Mesendoderm (in vitro differentiated cells): ENCODE measurements at regions not wholly inside any gene's neighbourhood (a gene's known extent, or its start where the extent isn't known, plus 50 kb on each side); places are given as distances from the start of the nearest gene placed in this dataset.
"Not testable (repeated sequence)": the region's sequence is repeated elsewhere in the genome, so short reads cannot be mapped to it uniquely, and the experiment has no call there.

Experiments used
- DNase-seq: peaks from one replicate; pipeline ENCODE4 v3.0.0; 2013
- H2AK5ac ChIP-seq: 2 replicates; pipeline ENCODE4 v1.6.1; 2013; ENCODE audit warnings: low read length, inconsistent platforms
- H2BK120ac ChIP-seq: 2 replicates; pipeline ENCODE4 v1.6.1; 2013; ENCODE audit warnings: low read depth, mild to moderate bottlenecking, low read length, moderate library complexity, mixed read lengths
- H2BK15ac ChIP-seq: replicated peaks from 2 replicates; pipeline ENCODE4 v1.6.1; 2013; ENCODE audit warnings: low read depth, mild to moderate bottlenecking, moderate library complexity
- H2BK5ac ChIP-seq: 2 replicates; pipeline ENCODE4 v1.6.1; 2013; ENCODE audit warnings: low read length, inconsistent platforms
- H3K18ac ChIP-seq: 2 replicates; pipeline ENCODE4 v1.6.1; 2013; ENCODE audit warnings: mild to moderate bottlenecking, low read length, mixed read lengths
- H3K23ac ChIP-seq: one replicate; pipeline ENCODE4 v1.6.1; 2013; ENCODE audit warnings: low read length
- H3K27ac ChIP-seq: 2 replicates; pipeline ENCODE4 v1.5.1; 2013; ENCODE audit warnings: low read depth, mild to moderate bottlenecking, inconsistent platforms, low read length, moderate library complexity
- H3K27me3 ChIP-seq: 2 replicates; pipeline ENCODE4 v1.6.1; 2013; ENCODE audit warnings: low read length, control low read depth, mild to moderate bottlenecking, inconsistent platforms; ENCODE audit not compliant: insufficient read depth, poor library complexity
- H3K36me3 ChIP-seq: 2 replicates; pipeline ENCODE4 v1.6.1; 2013; ENCODE audit warnings: low read length, inconsistent platforms; ENCODE audit not compliant: control insufficient read depth, insufficient read depth
- H3K4ac ChIP-seq: one replicate; pipeline ENCODE4 v1.6.1; 2013; ENCODE audit warnings: low read depth, mild to moderate bottlenecking, low read length, moderate library complexity
- H3K4me1 ChIP-seq: 2 replicates; pipeline ENCODE4 v1.6.1; 2013; ENCODE audit warnings: low read depth, low read length, inconsistent platforms; ENCODE audit not compliant: control insufficient read depth
- H3K4me2 ChIP-seq: 2 replicates; pipeline ENCODE4 v1.6.1; 2013; ENCODE audit warnings: low read length
- H3K4me3 ChIP-seq: 2 replicates; pipeline ENCODE4 v1.5.1; 2013; ENCODE audit warnings: mild to moderate bottlenecking, low read length
- H3K56ac ChIP-seq: one replicate; pipeline ENCODE4 v1.6.1; 2013; ENCODE audit warnings: low read length
- H3K79me1 ChIP-seq: 2 replicates; pipeline ENCODE4 v1.6.1; 2013; ENCODE audit warnings: low read length, inconsistent platforms
- H3K79me2 ChIP-seq: 2 replicates; pipeline ENCODE4 v1.6.1; 2013; ENCODE audit warnings: mild to moderate bottlenecking, low read length; ENCODE audit not compliant: control insufficient read depth, insufficient read depth
- H3K9ac ChIP-seq: 2 replicates; pipeline ENCODE4 v1.6.1; 2013; ENCODE audit warnings: low read length, inconsistent platforms
- H4K5ac ChIP-seq: one replicate; pipeline ENCODE4 v1.6.1; 2013; ENCODE audit warnings: low read length
- H4K8ac ChIP-seq: one replicate; pipeline ENCODE4 v1.6.1; 2013; ENCODE audit warnings: low read depth, mild to moderate bottlenecking, control low read depth, low read length, moderate library complexity
- WGBS: extraction: QIAGEN DNeasy Blood & Tissue Kit; methylation state at CpG from one replicate; pipeline ENCODE4 v1.1.7; 2013; ENCODE audit warnings: low lambda C conversion rate, missing lambda C conversion rate; ENCODE audit not compliant: insufficient coverage; ENCODE audit errors: extremely low coverage; 5-methylcytosine and 5-hydroxymethylcytosine counted together

GRCh38 chrY:3410322-3410892 lies 168.5 kb upstream of the TGIF2LY start:
- not testable (repeated sequence) for H2BK120ac ChIP-seq, DNase-seq, H2BK15ac ChIP-seq, H3K79me2 ChIP-seq, H2AK5ac ChIP-seq, H3K36me3 ChIP-seq, H3K27me3 ChIP-seq, H3K23ac ChIP-seq, H2BK5ac ChIP-seq, H3K4me1 ChIP-seq, H3K56ac ChIP-seq, H4K5ac ChIP-seq, H3K4ac ChIP-seq, H3K4me3 ChIP-seq, H3K4me2 ChIP-seq, H3K27ac ChIP-seq, H3K9ac ChIP-seq, H3K79me1 ChIP-seq, H3K18ac ChIP-seq, H4K8ac ChIP-seq
- WGBS, result no CpG with 5 or more reads among the region's 8 CpGs
